NT2/D1 (cell line): ENCODE measurements at regions not wholly inside any gene's neighbourhood (a gene's known extent, or its start where the extent isn't known, plus 50 kb on each side); places are given as distances from the start of the nearest gene placed in this dataset.

Experiments
- DNase-seq: peaks from one replicate; pipeline ENCODE4 v3.0.0-alpha.2; 2011; ENCODE audit warnings: low read depth, low spot score
- H3K27me3 ChIP-seq: 2 replicates; pipeline ENCODE4 v1.6.0; 2011; ENCODE audit warnings: mild to moderate bottlenecking; ENCODE audit not compliant: insufficient read length, insufficient read depth
- H3K36me3 ChIP-seq: 2 replicates; pipeline ENCODE4 v1.6.1; 2011; ENCODE audit warnings: mild to moderate bottlenecking, low read length, mixed read lengths; ENCODE audit not compliant: insufficient read depth, insufficient read length
- H3K4me1 ChIP-seq: 2 replicates; pipeline ENCODE4 v1.5.1; 2011; ENCODE audit not compliant: insufficient read depth, insufficient read length
- H3K4me3 ChIP-seq: 2 replicates; pipeline ENCODE4 v1.5.1; 2011; ENCODE audit warnings: low read depth; ENCODE audit not compliant: insufficient read length
- H3K9ac ChIP-seq: 2 replicates; pipeline ENCODE4 v1.6.0; 2011; ENCODE audit warnings: low read depth; ENCODE audit not compliant: insufficient read length
- H3K9me3 ChIP-seq: 2 replicates; pipeline ENCODE4 v1.5.1; 2011; ENCODE audit warnings: mild to moderate bottlenecking, low read length; ENCODE audit not compliant: insufficient read depth
- SUZ12 ChIP-seq: IDR thresholded peaks from 2 replicates; pipeline ENCODE4 v1.6.1; 2011; ENCODE audit not compliant: insufficient read length, insufficient read depth; ENCODE audit errors: extremely low read depth
- YY1 ChIP-seq: IDR thresholded peaks from 2 replicates; pipeline ENCODE4 v1.6.1; 2011; ENCODE audit not compliant: insufficient read length, insufficient read depth
- ZNF274 ChIP-seq: IDR thresholded peaks from 2 replicates; pipeline ENCODE4 v1.6.1; 2011; ENCODE audit warnings: mild to moderate bottlenecking, low read depth, low read length

GRCh38 chr4:132266374-132266773 is 882.7 kb upstream of the PCDH10 start:
- DNase-seq: no peak
- TF ChIP-seq YY1: no peak
- no peak for TF ChIP-seq ZNF274
- TF ChIP-seq SUZ12: no peak
- no peak overlapping the region for H3K4me3 ChIP-seq
- no peaks in the 10 kb centered on the region for H3K9me3 ChIP-seq
- no peaks in the 10 kb centered on the region for H3K27me3 ChIP-seq
- H3K36me3 ChIP-seq: no peaks in the 10 kb centered on the region
- H3K4me1 ChIP-seq: no peaks in the 10 kb centered on the region
- no peak overlapping the region for H3K9ac ChIP-seq

- Histone ChIP-seq H3K4me1 (no peaks in the 10 kb centered on the region), H3K36me3 (no peaks in the 10 kb centered on the region), H3K9me3 (no peaks in the 10 kb centered on the region), H3K9ac (no peak overlapping the region), H3K4me3 (no peak overlapping the region), H3K27me3 (no peaks in the 10 kb centered on the region)
- TF ChIP-seq ZNF274: no peak
- no peak for TF ChIP-seq YY1
- TF ChIP-seq SUZ12: no peak
- DNase-seq: no peak
Measured at GRCh38 chr4:132267321-132267720, 881.8 kb upstream of the PCDH10 start.

- no peaks in the 10 kb centered on the region for H3K36me3 ChIP-seq
- no peak for DNase-seq
- no peaks in the 10 kb centered on the region for H3K9me3 ChIP-seq
- no peaks in the 10 kb centered on the region for H3K4me1 ChIP-seq
- TF ChIP-seq SUZ12 (no peak), ZNF274 (no peak), YY1 (no peak)
- H3K4me3 ChIP-seq: no peak overlapping the region
- H3K9ac ChIP-seq: no peak overlapping the region
- H3K27me3 ChIP-seq: no peaks in the 10 kb centered on the region
Measured at GRCh38 chr4:132269303-132269990, 879.6 kb upstream of the PCDH10 start.

GRCh38 chr4:132275583-132276121 is 873.4 kb upstream of the PCDH10 start:
- no peak overlapping the region for H3K9ac ChIP-seq

GRCh38 chr4:132276185-132276584 is 872.9 kb upstream of the PCDH10 start:
- no peak overlapping the region for H3K9ac ChIP-seq
- TF ChIP-seq ZNF274 (no peak), SUZ12 (no peak), YY1 (no peak)
- no peaks in the 10 kb centered on the region for H3K36me3 ChIP-seq
- no peak for DNase-seq
- H3K4me1 ChIP-seq: no peaks in the 10 kb centered on the region
- H3K27me3 ChIP-seq: no peaks in the 10 kb centered on the region
- no peak overlapping the region for H3K4me3 ChIP-seq
- no peaks in the 10 kb centered on the region; the same call in 1 of the 2 replicates for H3K9me3 ChIP-seq

More at GRCh38 chr4:132275583-132276121, 873.4 kb upstream of the PCDH10 start:
- TF ChIP-seq YY1 (no peak), SUZ12 (no peak), ZNF274 (no peak)
- DNase-seq: no peak
- H3K36me3 ChIP-seq: no peaks in the 10 kb centered on the region
- no peaks in the 10 kb centered on the region for H3K27me3 ChIP-seq
- H3K4me1 ChIP-seq: no peaks in the 10 kb centered on the region
- no peak overlapping the region for H3K4me3 ChIP-seq
- no peaks in the 10 kb centered on the region; the same call in 1 of the 2 replicates for H3K9me3 ChIP-seq

- H3K36me3 ChIP-seq: no peaks in the 10 kb centered on the region
- H3K9ac ChIP-seq: no peak overlapping the region
- DNase-seq: no peak
- no peak overlapping the region for H3K4me3 ChIP-seq
- TF ChIP-seq SUZ12 (no peak), YY1 (no peak), ZNF274 (no peak)
- H3K27me3 ChIP-seq: no peaks in the 10 kb centered on the region
- H3K4me1 ChIP-seq: no peaks in the 10 kb centered on the region
- no peaks in the 10 kb centered on the region; the same call in 1 of the 2 replicates for H3K9me3 ChIP-seq
Measured at GRCh38 chr4:132276989-132277388, 872.1 kb upstream of the PCDH10 start.

- Histone ChIP-seq H3K27me3 (no peaks in the 10 kb centered on the region), H3K4me1 (no peaks in the 10 kb centered on the region), H3K9ac (no peak overlapping the region), H3K36me3 (no peaks in the 10 kb centered on the region), H3K4me3 (no peak overlapping the region), H3K9me3 (peaks cover 7% of the 10 kb centered on the region; the same call in 1 of the 2 replicates)
- no peak for TF ChIP-seq ZNF274
- no peak for TF ChIP-seq SUZ12
- TF ChIP-seq YY1: no peak
- no peak for DNase-seq
Measured at GRCh38 chr4:132281733-132282132, 867.4 kb upstream of the PCDH10 start.
